HEK293 (cell line): ENCODE measurements at regions not wholly inside any gene's neighbourhood (a gene's known extent, or its start where the extent isn't known, plus 50 kb on each side); places are given as distances from the start of the nearest gene placed in this dataset.
A peak's percentile ranks its signal among the peaks of the same experiment; 100 is the strongest.

Experiments used
- CTCF ChIA-PET: fragments of 350-600 bp; formaldehyde crosslinking; extraction: SDS; loops from one replicate; lab custom pipeline; 2021; ENCODE audit warnings: antibody characterized with exemption; lab: Yijun Ruan, JAX
- POLR2A ChIA-PET: fragments of 300-600 bp; formaldehyde crosslinking; extraction: SDS; loops from one replicate; lab custom pipeline; 2020; ENCODE audit warnings: antibody characterized with exemption, inconsistent platforms; lab: Yijun Ruan, JAX
- H3K27ac ChIP-seq: fragments of 200-500 bp; sonication (Bioruptor generic); 2 replicates; pipeline ENCODE4 v1.5.1; 2014; ENCODE audit warnings: low read depth, low read length, control low read depth, inconsistent platforms; ENCODE audit errors: extremely low read depth
- H3K36me3 ChIP-seq, 2 experiments: fragments of 200-500 bp in 1 of 2; sonication (Bioruptor generic) in 1 of 2; 1 replicate in 1 of 2; 2 replicates in 1 of 2; pipeline ENCODE4 v1.5.1; 2014 to 2017; ENCODE audit warnings: inconsistent platforms in 2 of 2, low read length in 2 of 2; ENCODE audit not compliant: control insufficient read depth in 2 of 2, insufficient read depth in 1 of 2
- H3K4me1 ChIP-seq: fragments of 200-500 bp; sonication (Bioruptor generic); 2 replicates; pipeline ENCODE4 v1.5.1; 2014; ENCODE audit warnings: mild to moderate bottlenecking, low read length, inconsistent platforms; ENCODE audit not compliant: control insufficient read depth, insufficient read depth
- H3K4me3 ChIP-seq: 2 replicates; pipeline ENCODE4 v1.5.1; 2011; ENCODE audit warnings: low read depth, mild to moderate bottlenecking, control low read depth, low read length, moderate library complexity
- H3K9me3 ChIP-seq: fragments of 200-500 bp; sonication (Bioruptor generic); 2 replicates; pipeline ENCODE4 v1.5.1; 2014; ENCODE audit warnings: low read depth, low read length, inconsistent platforms; ENCODE audit not compliant: control insufficient read depth, insufficient read depth
- HOXA7 ChIP-seq: sonication (generic); formaldehyde crosslinking; IDR thresholded peaks from 2 replicates; pipeline ENCODE4 v1.8.1; 2022; ENCODE audit warnings: missing genetic modification reagents, borderline replicate concordance
- HOXD13 ChIP-seq: sonication (generic); formaldehyde crosslinking; IDR thresholded peaks from 2 replicates; pipeline ENCODE4 v1.8.0; 2022; ENCODE audit warnings: missing genetic modification reagents, borderline replicate concordance
- IKZF3 ChIP-seq: fragments of 450-650 bp; IDR thresholded peaks from 2 replicates; pipeline ENCODE4 v1.5.0; 2018; ENCODE audit warnings: missing biosample characterization, mild to moderate bottlenecking, missing genetic modification characterization, moderate library complexity
- PATZ1 ChIP-seq: fragments of 450-650 bp; formaldehyde crosslinking; IDR thresholded peaks from 2 replicates; pipeline ENCODE4 v1.5.1; 2016; ENCODE audit warnings: missing biosample characterization, missing genetic modification characterization
- SCRT2 ChIP-seq: fragments of 450-650 bp; formaldehyde crosslinking; IDR thresholded peaks from 2 replicates; pipeline ENCODE4 v1.5.1; 2016; ENCODE audit warnings: missing biosample characterization, missing genetic modification characterization
- ZBTB20 ChIP-seq: fragments of 450-650 bp; formaldehyde crosslinking; IDR thresholded peaks from 2 replicates; pipeline ENCODE4 v1.5.1; 2016; ENCODE audit warnings: missing biosample characterization, missing genetic modification characterization
- ZFP3 ChIP-seq: fragments of 450-650 bp; formaldehyde crosslinking; IDR thresholded peaks from 2 replicates; pipeline ENCODE4 v1.5.1; 2016; ENCODE audit warnings: low read depth, missing biosample characterization, missing genetic modification characterization
- ZNF223 ChIP-seq: fragments of 450-650 bp; formaldehyde crosslinking; IDR thresholded peaks from 2 replicates; pipeline ENCODE4 v1.5.1; 2016; ENCODE audit warnings: missing biosample characterization, missing genetic modification characterization
- ZNF398 ChIP-seq: fragments of 450-650 bp; formaldehyde crosslinking; IDR thresholded peaks from 2 replicates; pipeline ENCODE4 v1.5.1; 2017; ENCODE audit warnings: missing biosample characterization, missing genetic modification characterization
- ZNF433 ChIP-seq: fragments of 450-650 bp; formaldehyde crosslinking; IDR thresholded peaks from 2 replicates; pipeline ENCODE4 v1.5.1; 2016; ENCODE audit warnings: missing biosample characterization, missing genetic modification characterization, low read depth
- ZNF473 ChIP-seq: fragments of 450-650 bp; formaldehyde crosslinking; IDR thresholded peaks from 2 replicates; pipeline ENCODE4 v1.5.1; 2017; ENCODE audit warnings: missing biosample characterization, missing genetic modification characterization
- ZNF510 ChIP-seq: fragments of 450-650 bp; formaldehyde crosslinking; IDR thresholded peaks from 2 replicates; pipeline ENCODE4 v1.5.1; 2018; ENCODE audit warnings: mild to moderate bottlenecking, missing genetic modification characterization, missing biosample characterization; ENCODE audit not compliant: insufficient replicate concordance
- ZNF529 ChIP-seq: fragments of 450-650 bp; formaldehyde crosslinking; IDR thresholded peaks from 2 replicates; pipeline ENCODE4 v1.5.1; 2017; ENCODE audit warnings: missing genetic modification characterization, missing biosample characterization; ENCODE audit not compliant: insufficient replicate concordance
- ZNF624 ChIP-seq: fragments of 450-650 bp; formaldehyde crosslinking; IDR thresholded peaks from 2 replicates; pipeline ENCODE4 v1.5.1; 2017; ENCODE audit warnings: missing biosample characterization, missing genetic modification characterization
- ZNF626 ChIP-seq: fragments of 450-650 bp; sonication (Bioruptor Pico); formaldehyde crosslinking; IDR thresholded peaks from 2 replicates; pipeline ENCODE4 v1.5.1; 2018; ENCODE audit warnings: missing biosample characterization, missing genetic modification characterization, inconsistent platforms
- ZNF654 ChIP-seq: fragments of 450-650 bp; formaldehyde crosslinking; IDR thresholded peaks from 2 replicates; pipeline ENCODE4 v1.5.1; 2016; ENCODE audit warnings: low read depth, missing biosample characterization, missing genetic modification characterization
- ZNF707 ChIP-seq: fragments of 450-650 bp; formaldehyde crosslinking; IDR thresholded peaks from 2 replicates; pipeline ENCODE4 v1.5.1; 2016; ENCODE audit warnings: missing biosample characterization, missing genetic modification characterization
- TF ChIP-seq, protein P1 (sequence below): fragments of 450-650 bp; formaldehyde crosslinking; IDR thresholded peaks from 2 replicates; pipeline ENCODE4 v1.5.0; 2017; ENCODE audit warnings: missing biosample characterization, missing genetic modification characterization, borderline replicate concordance

GRCh38 chr14:94998110-94998509, 159.2 kb downstream of the DICER1 start:
- no peaks in the 10 kb centered on the region for H3K36me3 ChIP-seq
- H3K4me3 ChIP-seq, result no peak overlapping the region
- H3K27ac ChIP-seq, result no peak overlapping the region
- CTCF ChIA-PET, result interaction anchor here (0.6 kb wide), 1 partner anchor 139 kb away, joined by 4 read pairs; no protein-coding TSS in a partner anchor
- no peaks in the 10 kb centered on the region for H3K9me3 ChIP-seq
- POLR2A ChIA-PET, result no interaction called here
- no peaks in the 10 kb centered on the region for H3K4me1 ChIP-seq
- TF ChIP-seq ZNF624 (tag by site-specific recombination), result no peak

DNA sequence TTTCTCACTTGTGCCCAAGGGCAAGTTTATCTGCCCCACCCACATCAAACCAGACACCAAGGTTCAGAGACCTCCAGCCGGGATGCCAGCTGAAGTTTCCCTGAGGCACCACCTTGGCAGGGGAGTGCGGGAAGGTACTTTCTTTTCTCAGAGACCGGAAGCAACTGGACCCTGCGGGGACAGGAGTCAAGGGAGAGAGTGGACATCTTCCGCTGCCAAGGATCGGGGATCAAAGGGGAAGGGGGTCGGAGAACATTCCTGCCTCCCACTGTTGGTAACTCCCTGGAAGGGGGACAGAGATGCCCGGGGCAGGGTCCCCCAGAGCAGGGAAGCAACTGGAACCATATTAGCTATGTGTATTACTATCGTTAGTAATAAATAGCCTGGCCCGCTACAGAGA, 161.8 kb downstream of the DICER1 start:
- H3K36me3 ChIP-seq, result no peaks in the 10 kb centered on the region
- H3K27ac ChIP-seq, result no peak overlapping the region
- TF ChIP-seq ZNF707, result no peak
- no peak for TF ChIP-seq SCRT2 (tag by site-specific recombination)
- no peak for TF ChIP-seq ZNF223
- TF ChIP-seq, protein P1, sequence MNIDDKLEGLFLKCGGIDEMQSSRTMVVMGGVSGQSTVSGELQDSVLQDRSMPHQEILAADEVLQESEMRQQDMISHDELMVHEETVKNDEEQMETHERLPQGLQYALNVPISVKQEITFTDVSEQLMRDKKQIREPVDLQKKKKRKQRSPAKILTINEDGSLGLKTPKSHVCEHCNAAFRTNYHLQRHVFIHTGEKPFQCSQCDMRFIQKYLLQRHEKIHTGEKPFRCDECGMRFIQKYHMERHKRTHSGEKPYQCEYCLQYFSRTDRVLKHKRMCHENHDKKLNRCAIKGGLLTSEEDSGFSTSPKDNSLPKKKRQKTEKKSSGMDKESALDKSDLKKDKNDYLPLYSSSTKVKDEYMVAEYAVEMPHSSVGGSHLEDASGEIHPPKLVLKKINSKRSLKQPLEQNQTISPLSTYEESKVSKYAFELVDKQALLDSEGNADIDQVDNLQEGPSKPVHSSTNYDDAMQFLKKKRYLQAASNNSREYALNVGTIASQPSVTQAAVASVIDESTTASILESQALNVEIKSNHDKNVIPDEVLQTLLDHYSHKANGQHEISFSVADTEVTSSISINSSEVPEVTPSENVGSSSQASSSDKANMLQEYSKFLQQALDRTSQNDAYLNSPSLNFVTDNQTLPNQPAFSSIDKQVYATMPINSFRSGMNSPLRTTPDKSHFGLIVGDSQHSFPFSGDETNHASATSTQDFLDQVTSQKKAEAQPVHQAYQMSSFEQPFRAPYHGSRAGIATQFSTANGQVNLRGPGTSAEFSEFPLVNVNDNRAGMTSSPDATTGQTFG, result no peak
- no peak for TF ChIP-seq ZNF510
- no peak for TF ChIP-seq ZNF529 (tag by site-specific recombination)
- TF ChIP-seq ZNF626 (tag by site-specific recombination), result no peak
- TF ChIP-seq ZNF433, result no peak
- no peak for TF ChIP-seq ZBTB20
- TF ChIP-seq HOXA7 (CRISPR knock-in tag), result no peak
- no peak for TF ChIP-seq HOXD13
- TF ChIP-seq PATZ1 (tag by site-specific recombination), result no peak
- no peak for TF ChIP-seq IKZF3 (tag by site-specific recombination)
- TF ChIP-seq ZNF654 (tag by site-specific recombination), result no peak
- CTCF ChIA-PET, result no interaction called here
- no peak overlapping the region for H3K4me3 ChIP-seq
- H3K9me3 ChIP-seq, result no peaks in the 10 kb centered on the region
- no peaks in the 10 kb centered on the region for H3K4me1 ChIP-seq
- POLR2A ChIA-PET, result no interaction called here

DNA sequence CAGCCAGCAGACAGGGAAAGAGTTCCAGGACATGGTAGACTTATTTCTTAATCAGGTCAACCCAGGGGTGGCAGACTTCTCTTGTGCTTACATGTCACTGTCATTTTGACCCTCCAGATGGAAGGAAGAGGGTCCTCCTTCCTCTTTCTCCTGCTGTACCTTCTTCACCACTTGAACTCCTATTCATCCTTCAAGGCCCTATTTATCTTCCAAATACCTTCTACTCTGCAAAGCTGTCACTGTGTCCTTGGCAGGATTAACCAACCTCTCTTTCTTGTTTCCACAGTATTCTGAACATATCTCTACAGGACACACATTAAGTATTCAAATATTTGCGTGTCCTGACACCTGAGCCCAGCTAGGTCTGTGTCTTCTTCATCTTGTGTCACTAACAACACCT, 163.1 kb downstream of the DICER1 start:
- peak; percentile 76 for TF ChIP-seq ZFP3 (tag by site-specific recombination)
- TF ChIP-seq ZNF473, result no peak
- no peak for TF ChIP-seq ZNF398 (tag by site-specific recombination)
- TF ChIP-seq, all 188 proteins: peak for 1
- ChIA-PET POLR2A (no interaction called here), CTCF (no interaction called here)
- no peaks in the 10 kb centered on the region for H3K9me3 ChIP-seq
- no peaks in the 10 kb centered on the region for H3K36me3 ChIP-seq
- H3K4me1 ChIP-seq, result no peaks in the 10 kb centered on the region
- no peak overlapping the region for H3K4me3 ChIP-seq
- H3K27ac ChIP-seq, result no peak overlapping the region
